Spleen (tissue), 7 donors: ENCODE measurements at regions not wholly inside any gene's neighbourhood (a gene's known extent, or its start where the extent isn't known, plus 50 kb on each side); places are given as distances from the start of the nearest gene placed in this dataset.

Source experiments
- POLR2A ChIP-seq, 3 donors: fragments of 450-650 bp; IDR thresholded peaks; one replicate each; pipeline ENCODE4 v1.5.1; 2017; ENCODE audit warnings: antibody characterized with exemption in 3 of 3, mild to moderate bottlenecking in 1 of 3
- TF ChIP-seq, protein P1 (sequence below), 11 experiments: fragments of 200-600 bp in 7 of 11; fragments of 450-650 bp in 4 of 11; sonication (generic) in 4 of 11; IDR thresholded peaks in 8 of 11; conservative IDR thresholded peaks in 3 of 11; 1 replicate in 7 of 11; 2 replicates in 4 of 11; pipeline versions ENCODE4 v1.4.0 to v1.8.0; 2016 to 2021; ENCODE audit warnings: antibody characterized with exemption in 11 of 11, inconsistent platforms in 4 of 11, mild to moderate bottlenecking in 1 of 11
- donor health status: DM: no; HTN: no; CAD: no; lungs with moderate emphysema.
- donor health status: DM: no; HTN: no; CAD: no.
- donor health status: DM: no; HTN: no; CAD: no.

DNA sequence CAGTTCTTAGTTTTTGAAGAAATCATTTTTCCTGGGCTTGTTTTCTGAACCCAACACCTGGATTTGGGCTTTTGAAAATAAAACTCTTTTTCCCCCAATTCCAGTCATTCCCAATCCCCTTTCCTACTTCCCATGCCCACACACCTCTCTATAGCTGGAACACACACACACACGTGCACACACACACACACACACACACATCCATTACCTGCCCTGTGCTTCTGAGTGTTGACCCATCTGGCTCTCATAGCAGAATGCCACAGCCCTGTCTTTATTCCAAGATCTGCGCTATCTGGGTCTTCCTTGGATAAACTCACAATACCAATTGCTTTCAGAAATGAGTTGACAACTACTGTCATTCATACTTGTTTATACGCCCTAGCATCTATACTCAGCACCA lies 54.9 kb upstream of the C4orf54 start:
- no peak for TF ChIP-seq POLR2A (IDR thresholded peaks at IDR 0.05)
- TF ChIP-seq, protein P1, sequence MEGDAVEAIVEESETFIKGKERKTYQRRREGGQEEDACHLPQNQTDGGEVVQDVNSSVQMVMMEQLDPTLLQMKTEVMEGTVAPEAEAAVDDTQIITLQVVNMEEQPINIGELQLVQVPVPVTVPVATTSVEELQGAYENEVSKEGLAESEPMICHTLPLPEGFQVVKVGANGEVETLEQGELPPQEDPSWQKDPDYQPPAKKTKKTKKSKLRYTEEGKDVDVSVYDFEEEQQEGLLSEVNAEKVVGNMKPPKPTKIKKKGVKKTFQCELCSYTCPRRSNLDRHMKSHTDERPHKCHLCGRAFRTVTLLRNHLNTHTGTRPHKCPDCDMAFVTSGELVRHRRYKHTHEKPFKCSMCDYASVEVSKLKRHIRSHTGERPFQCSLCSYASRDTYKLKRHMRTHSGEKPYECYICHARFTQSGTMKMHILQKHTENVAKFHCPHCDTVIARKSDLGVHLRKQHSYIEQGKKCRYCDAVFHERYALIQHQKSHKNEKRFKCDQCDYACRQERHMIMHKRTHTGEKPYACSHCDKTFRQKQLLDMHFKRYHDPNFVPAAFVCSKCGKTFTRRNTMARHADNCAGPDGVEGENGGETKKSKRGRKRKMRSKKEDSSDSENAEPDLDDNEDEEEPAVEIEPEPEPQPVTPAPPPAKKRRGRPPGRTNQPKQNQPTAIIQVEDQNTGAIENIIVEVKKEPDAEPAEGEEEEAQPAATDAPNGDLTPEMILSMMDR (IDR thresholded peaks at IDR 0.05 in 8 of 11, conservative IDR thresholded peaks at IDR 0.05 in 3 of 11): no peak
